Mesendoderm (in vitro differentiated cells): ENCODE measurements at regions not wholly inside any gene's neighbourhood (a gene's known extent, or its start where the extent isn't known, plus 50 kb on each side); places are given as distances from the start of the nearest gene placed in this dataset.
A peak's percentile ranks its signal among the peaks of the same experiment; 100 is the strongest.

Source experiments
- DNase-seq: peaks from one replicate; pipeline ENCODE4 v3.0.0; 2013
- H2AK5ac ChIP-seq: 2 replicates; pipeline ENCODE4 v1.6.1; 2013; ENCODE audit warnings: low read length, inconsistent platforms
- H2BK120ac ChIP-seq: 2 replicates; pipeline ENCODE4 v1.6.1; 2013; ENCODE audit warnings: low read depth, mild to moderate bottlenecking, low read length, moderate library complexity, mixed read lengths
- H2BK15ac ChIP-seq: replicated peaks from 2 replicates; pipeline ENCODE4 v1.6.1; 2013; ENCODE audit warnings: low read depth, mild to moderate bottlenecking, moderate library complexity
- H2BK5ac ChIP-seq: 2 replicates; pipeline ENCODE4 v1.6.1; 2013; ENCODE audit warnings: low read length, inconsistent platforms
- H3K18ac ChIP-seq: 2 replicates; pipeline ENCODE4 v1.6.1; 2013; ENCODE audit warnings: mild to moderate bottlenecking, low read length, mixed read lengths
- H3K23ac ChIP-seq: one replicate; pipeline ENCODE4 v1.6.1; 2013; ENCODE audit warnings: low read length
- H3K27ac ChIP-seq: 2 replicates; pipeline ENCODE4 v1.5.1; 2013; ENCODE audit warnings: low read depth, mild to moderate bottlenecking, inconsistent platforms, low read length, moderate library complexity
- H3K27me3 ChIP-seq: 2 replicates; pipeline ENCODE4 v1.6.1; 2013; ENCODE audit warnings: low read length, control low read depth, mild to moderate bottlenecking, inconsistent platforms; ENCODE audit not compliant: insufficient read depth, poor library complexity
- H3K36me3 ChIP-seq: 2 replicates; pipeline ENCODE4 v1.6.1; 2013; ENCODE audit warnings: low read length, inconsistent platforms; ENCODE audit not compliant: control insufficient read depth, insufficient read depth
- H3K4ac ChIP-seq: one replicate; pipeline ENCODE4 v1.6.1; 2013; ENCODE audit warnings: low read depth, mild to moderate bottlenecking, low read length, moderate library complexity
- H3K4me1 ChIP-seq: 2 replicates; pipeline ENCODE4 v1.6.1; 2013; ENCODE audit warnings: low read depth, low read length, inconsistent platforms; ENCODE audit not compliant: control insufficient read depth
- H3K4me2 ChIP-seq: 2 replicates; pipeline ENCODE4 v1.6.1; 2013; ENCODE audit warnings: low read length
- H3K4me3 ChIP-seq: 2 replicates; pipeline ENCODE4 v1.5.1; 2013; ENCODE audit warnings: mild to moderate bottlenecking, low read length
- H3K56ac ChIP-seq: one replicate; pipeline ENCODE4 v1.6.1; 2013; ENCODE audit warnings: low read length
- H3K79me1 ChIP-seq: 2 replicates; pipeline ENCODE4 v1.6.1; 2013; ENCODE audit warnings: low read length, inconsistent platforms
- H3K79me2 ChIP-seq: 2 replicates; pipeline ENCODE4 v1.6.1; 2013; ENCODE audit warnings: mild to moderate bottlenecking, low read length; ENCODE audit not compliant: control insufficient read depth, insufficient read depth
- H3K9ac ChIP-seq: 2 replicates; pipeline ENCODE4 v1.6.1; 2013; ENCODE audit warnings: low read length, inconsistent platforms
- H4K5ac ChIP-seq: one replicate; pipeline ENCODE4 v1.6.1; 2013; ENCODE audit warnings: low read length
- H4K8ac ChIP-seq: one replicate; pipeline ENCODE4 v1.6.1; 2013; ENCODE audit warnings: low read depth, mild to moderate bottlenecking, control low read depth, low read length, moderate library complexity
- WGBS: extraction: QIAGEN DNeasy Blood & Tissue Kit; methylation state at CpG from one replicate; pipeline ENCODE4 v1.1.7; 2013; ENCODE audit warnings: low lambda C conversion rate, missing lambda C conversion rate; ENCODE audit not compliant: insufficient coverage; ENCODE audit errors: extremely low coverage; 5-methylcytosine and 5-hydroxymethylcytosine counted together

- H4K8ac ChIP-seq = no peak overlapping the region
- no peak overlapping the region for H2BK5ac ChIP-seq
- no peaks in the 10 kb centered on the region for H3K27me3 ChIP-seq
- H3K4ac ChIP-seq = no peak overlapping the region
- no peaks in the 10 kb centered on the region for H3K79me1 ChIP-seq
- no peak for DNase-seq
- no peak overlapping the region for H3K4me3 ChIP-seq
- H2BK15ac ChIP-seq = no peak overlapping the region
- no peak overlapping the region for H3K56ac ChIP-seq
- H2BK120ac ChIP-seq = no peak overlapping the region
- H3K9ac ChIP-seq = no peak overlapping the region
- no peaks in the 10 kb centered on the region for H3K36me3 ChIP-seq
- no CpG with 5 or more reads among the region's 4 CpGs for WGBS
- H3K79me2 ChIP-seq = no peaks in the 10 kb centered on the region
- no peaks in the 10 kb centered on the region for H3K4me1 ChIP-seq
- H3K27ac ChIP-seq = no peak overlapping the region
- H4K5ac ChIP-seq = no peak overlapping the region
- no peak overlapping the region for H2AK5ac ChIP-seq
- no peak overlapping the region for H3K18ac ChIP-seq
- no peak overlapping the region for H3K4me2 ChIP-seq
- H3K23ac ChIP-seq = no peak overlapping the region
These were observed 75.6 kb upstream of the CPO start for GRCh38 chr2:206863716-206864115.

DNA sequence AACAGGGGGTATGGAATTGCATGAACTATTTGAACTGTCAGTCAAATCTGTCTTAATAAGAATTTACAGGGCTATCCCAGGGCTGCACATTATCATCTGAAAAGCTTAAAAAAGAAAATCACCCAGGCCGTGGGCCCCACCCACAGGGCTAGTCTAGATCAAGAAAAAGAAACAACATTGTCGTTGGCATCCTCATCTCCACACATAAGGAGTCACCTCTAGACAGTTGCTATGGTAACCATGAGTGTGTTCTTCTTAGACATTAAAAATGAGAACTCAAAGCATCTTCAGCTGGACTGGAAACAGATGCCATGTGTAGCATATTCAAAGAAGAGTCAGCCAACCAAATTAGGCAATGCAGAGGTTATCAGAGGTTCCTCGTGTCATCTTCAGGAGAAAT, 72.3 kb upstream of the CPO start:
- Histone ChIP-seq H2BK5ac (no peak overlapping the region), H3K23ac (no peak overlapping the region), H3K18ac (no peak overlapping the region), H3K79me1 (no peaks in the 10 kb centered on the region), H3K27me3 (no peaks in the 10 kb centered on the region), H3K79me2 (no peaks in the 10 kb centered on the region), H3K27ac (no peak overlapping the region), H3K4me3 (no peak overlapping the region), H2BK120ac (no peak overlapping the region), H3K9ac (no peak overlapping the region), H4K8ac (no peak overlapping the region), H3K36me3 (no peaks in the 10 kb centered on the region), H3K56ac (no peak overlapping the region), H3K4me2 (no peak overlapping the region), H2AK5ac (no peak overlapping the region), H3K4ac (no peak overlapping the region), H2BK15ac (no peak overlapping the region), H4K5ac (no peak overlapping the region), H3K4me1 (no peaks in the 10 kb centered on the region)
- no peak for DNase-seq
- WGBS = no CpG with 5 or more reads among the region's 3 CpGs

DNA sequence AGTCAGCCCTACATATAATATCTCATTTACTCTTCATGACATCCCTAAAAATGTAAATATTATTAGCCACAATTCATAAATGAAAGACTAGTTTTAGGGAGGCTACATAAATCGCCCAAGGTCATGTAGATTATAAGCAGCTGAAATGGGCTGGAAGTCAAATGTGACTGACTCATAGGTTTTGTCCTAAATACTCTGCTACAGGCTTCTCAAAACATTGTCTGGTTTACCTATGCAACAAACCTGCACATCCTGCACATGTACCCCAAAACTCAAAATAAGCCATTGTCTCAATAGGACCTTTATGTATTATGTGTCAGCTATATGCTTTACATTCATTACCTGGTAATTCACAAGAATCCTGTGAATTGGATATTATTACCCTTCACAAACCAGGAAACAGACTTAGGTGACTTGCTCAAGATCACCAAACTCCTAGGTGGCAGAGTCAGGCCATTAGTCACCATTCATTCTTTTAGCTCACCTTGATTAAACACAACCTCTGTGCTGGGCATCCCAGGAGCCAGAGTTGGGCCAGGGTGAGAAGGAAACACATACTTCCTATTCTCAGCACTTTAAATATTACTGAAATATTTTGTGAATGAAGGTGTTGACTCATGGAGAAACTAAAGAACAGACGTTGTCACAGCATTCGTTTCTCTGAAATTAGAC, 69.4 kb upstream of the CPO start:
- Histone ChIP-seq H3K4me2 (no peak overlapping the region), H3K4ac (no peak overlapping the region), H3K9ac (no peak overlapping the region), H3K79me1 (no peaks in the 10 kb centered on the region), H3K27ac (no peak overlapping the region), H3K79me2 (no peaks in the 10 kb centered on the region), H3K56ac (no peak overlapping the region), H4K8ac (no peak overlapping the region), H2AK5ac (no peak overlapping the region), H2BK5ac (no peak overlapping the region), H3K36me3 (no peaks in the 10 kb centered on the region), H3K23ac (no peak overlapping the region), H3K4me1 (no peaks in the 10 kb centered on the region), H3K18ac (no peak overlapping the region), H2BK120ac (no peak overlapping the region), H3K27me3 (no peaks in the 10 kb centered on the region), H3K4me3 (no peak overlapping the region), H2BK15ac (no peak overlapping the region), H4K5ac (no peak overlapping the region)
- WGBS = no CpG with 5 or more reads among the region's 3 CpGs
- no peak for DNase-seq

GRCh38 chr2:206873423-206873822, 65.9 kb upstream of the CPO start:
- no peaks in the 10 kb centered on the region for H3K36me3 ChIP-seq
- no peak overlapping the region for H3K9ac ChIP-seq
- H3K4me2 ChIP-seq = no peak overlapping the region
- H4K5ac ChIP-seq = no peak overlapping the region
- H3K23ac ChIP-seq = no peak overlapping the region
- H3K18ac ChIP-seq = no peak overlapping the region
- no CpG with 5 or more reads among the region's 2 CpGs for WGBS
- H2BK5ac ChIP-seq = no peak overlapping the region
- no peaks in the 10 kb centered on the region for H3K27me3 ChIP-seq
- H3K56ac ChIP-seq = no peak overlapping the region
- DNase-seq = peak; percentile 11
- H3K4me1 ChIP-seq = peaks cover 4% of the 10 kb centered on the region
- H2BK15ac ChIP-seq = no peak overlapping the region
- no peaks in the 10 kb centered on the region for H3K79me2 ChIP-seq
- H4K8ac ChIP-seq = no peak overlapping the region
- H2BK120ac ChIP-seq = no peak overlapping the region
- H3K4ac ChIP-seq = no peak overlapping the region
- H3K4me3 ChIP-seq = no peak overlapping the region
- no peak overlapping the region for H3K27ac ChIP-seq
- H2AK5ac ChIP-seq = no peak overlapping the region
- no peaks in the 10 kb centered on the region for H3K79me1 ChIP-seq

DNA sequence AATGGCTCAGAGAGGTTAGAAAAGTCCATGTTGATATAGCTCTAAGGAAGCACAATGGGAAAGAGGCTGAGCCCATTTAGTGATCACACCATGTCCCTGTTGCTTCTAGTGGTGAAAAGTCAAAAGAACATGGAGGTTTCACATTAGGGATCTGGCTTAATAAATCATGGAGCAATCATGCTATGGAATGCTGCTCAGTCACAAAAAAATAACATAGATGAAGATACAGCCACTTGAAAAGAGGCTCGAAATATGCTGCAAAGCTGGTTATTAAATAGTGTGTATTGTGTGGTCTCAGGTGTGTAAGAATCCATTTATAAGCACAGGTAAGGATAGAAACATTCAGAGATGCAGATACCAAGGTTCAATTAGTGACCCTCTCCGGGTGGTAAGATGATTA, 63.6 kb upstream of the CPO start:
- no peaks in the 10 kb centered on the region for H3K79me1 ChIP-seq
- H3K79me2 ChIP-seq = no peaks in the 10 kb centered on the region
- H3K27ac ChIP-seq = no peak overlapping the region
- H3K4me2 ChIP-seq = no peak overlapping the region
- no peak overlapping the region for H4K8ac ChIP-seq
- WGBS = no CpG with 5 or more reads among the region's 2 CpGs
- peak; percentile 12 for DNase-seq
- no peak overlapping the region for H2AK5ac ChIP-seq
- peaks cover 4% of the 10 kb centered on the region for H3K4me1 ChIP-seq
- H3K18ac ChIP-seq = no peak overlapping the region
- no peak overlapping the region for H3K4ac ChIP-seq
- no peak overlapping the region for H2BK5ac ChIP-seq
- no peak overlapping the region for H2BK15ac ChIP-seq
- H3K9ac ChIP-seq = no peak overlapping the region
- H4K5ac ChIP-seq = no peak overlapping the region
- no peaks in the 10 kb centered on the region for H3K36me3 ChIP-seq
- no peak overlapping the region for H3K4me3 ChIP-seq
- no peak overlapping the region for H3K56ac ChIP-seq
- no peak overlapping the region for H3K23ac ChIP-seq
- no peak overlapping the region for H2BK120ac ChIP-seq
- no peaks in the 10 kb centered on the region for H3K27me3 ChIP-seq

DNA sequence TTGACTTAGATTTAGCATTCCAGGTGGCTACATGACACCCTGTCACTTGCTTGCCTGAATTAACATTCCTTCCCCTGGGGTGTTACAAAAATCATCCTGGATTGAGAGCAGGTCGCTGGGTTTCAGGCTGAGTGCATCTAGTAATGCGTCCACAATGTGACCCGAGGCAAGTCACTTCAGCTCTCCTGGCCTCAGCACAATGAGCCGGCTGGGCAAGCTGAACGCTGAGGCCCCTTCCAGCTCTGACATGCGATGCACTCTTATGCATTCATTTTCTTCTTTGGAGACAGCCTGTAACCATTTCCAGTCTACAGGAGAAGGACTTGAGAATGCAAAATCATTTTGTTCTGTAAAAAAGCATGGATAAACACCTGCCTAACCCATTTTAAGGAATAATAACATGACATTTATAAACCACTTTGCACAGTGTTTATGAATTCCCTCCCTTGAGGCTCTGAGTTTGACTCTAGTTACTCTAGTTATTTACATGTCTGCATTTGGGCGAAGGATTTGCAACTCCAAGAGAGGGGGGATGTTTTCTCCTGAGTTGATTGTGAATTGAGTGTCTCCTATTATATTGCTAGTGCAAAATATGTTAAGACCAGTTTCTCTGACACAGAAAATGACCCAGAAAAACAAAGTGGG, 63.0 kb upstream of the CPO start:
- Histone ChIP-seq H3K4me2 (no peak overlapping the region), H3K4ac (no peak overlapping the region), H3K79me1 (no peaks in the 10 kb centered on the region), H2AK5ac (no peak overlapping the region), H3K18ac (no peak overlapping the region), H3K9ac (no peak overlapping the region), H4K5ac (no peak overlapping the region), H3K56ac (no peak overlapping the region), H3K4me1 (peaks cover 4% of the 10 kb centered on the region), H2BK15ac (no peak overlapping the region), H4K8ac (no peak overlapping the region), H2BK5ac (no peak overlapping the region), H3K27me3 (no peaks in the 10 kb centered on the region), H3K36me3 (no peaks in the 10 kb centered on the region), H3K27ac (no peak overlapping the region), H3K4me3 (no peak overlapping the region), H2BK120ac (no peak overlapping the region), H3K23ac (no peak overlapping the region), H3K79me2 (no peaks in the 10 kb centered on the region)
- no CpG with 5 or more reads among the region's 7 CpGs for WGBS
- peak; percentile 62 for DNase-seq
